HG03066 (cell line): ENCODE measurements at regions not wholly inside any gene's neighbourhood (a gene's known extent, or its start where the extent isn't known, plus 50 kb on each side); places are given as distances from the start of the nearest gene placed in this dataset.
"Not testable (repeated sequence)": the region's sequence is repeated elsewhere in the genome, so short reads cannot be mapped to it uniquely, and the experiment has no call there.

Source experiments
- ATAC-seq: cut with Tn5 transposase; IDR thresholded peaks from one replicate; pipeline ENCODE4 v1.9.1; 2021; ENCODE audit warnings: low read depth; ENCODE audit not compliant: unreplicated experiment

- ATAC-seq: no peak
Observed at GRCh38 chr6:166253778-166254204, 54.4 kb downstream of the PRR18 start.

DNA sequence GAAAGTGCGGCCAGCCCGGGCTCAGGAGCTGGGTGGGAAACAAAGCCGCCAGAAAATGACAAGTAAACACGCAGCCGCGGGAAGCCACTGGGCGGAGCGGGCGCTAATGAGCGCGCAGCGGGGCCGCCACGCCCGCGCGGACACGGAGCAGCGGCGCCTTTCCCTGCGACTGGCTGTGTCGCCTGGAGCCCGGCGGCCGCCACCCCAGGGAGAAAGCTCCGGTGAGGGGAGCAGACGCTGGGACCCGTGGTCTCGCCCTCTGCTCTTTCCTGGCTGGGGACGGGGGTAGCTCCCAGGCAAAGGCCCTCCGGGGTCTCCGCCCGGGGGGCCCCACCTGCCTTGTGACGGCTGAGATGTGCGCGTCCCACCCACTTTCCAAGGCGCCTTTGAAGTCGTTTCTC is 54.9 kb downstream of the PRR18 start:
- no peak for ATAC-seq

DNA sequence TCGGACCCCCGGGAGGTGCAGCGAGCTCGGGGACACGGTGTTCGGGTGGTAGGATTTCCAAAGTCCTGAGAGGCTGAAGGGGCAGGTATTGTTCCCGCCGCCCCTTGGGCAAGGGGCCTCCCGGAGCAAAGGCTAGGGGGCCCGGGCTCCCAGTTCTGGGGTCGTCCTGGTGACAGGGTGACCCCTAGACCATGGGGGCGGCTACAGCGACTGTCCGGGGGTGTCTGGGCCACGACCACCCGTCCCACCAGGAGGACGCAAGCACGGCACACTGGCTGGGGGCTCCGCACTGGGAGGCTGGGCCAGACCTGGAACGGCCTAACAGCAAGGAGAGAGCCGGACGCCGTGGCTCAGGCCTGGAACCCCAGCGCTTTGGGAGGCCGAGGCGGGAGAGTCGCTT is 55.6 kb downstream of the PRR18 start:
- no peak for ATAC-seq

- no peak for ATAC-seq
Observed at GRCh38 chr6:166251655-166252054, 56.5 kb downstream of the PRR18 start.

- no peak for ATAC-seq
Observed at GRCh38 chr6:166251211-166251610, 57.0 kb downstream of the PRR18 start.

DNA sequence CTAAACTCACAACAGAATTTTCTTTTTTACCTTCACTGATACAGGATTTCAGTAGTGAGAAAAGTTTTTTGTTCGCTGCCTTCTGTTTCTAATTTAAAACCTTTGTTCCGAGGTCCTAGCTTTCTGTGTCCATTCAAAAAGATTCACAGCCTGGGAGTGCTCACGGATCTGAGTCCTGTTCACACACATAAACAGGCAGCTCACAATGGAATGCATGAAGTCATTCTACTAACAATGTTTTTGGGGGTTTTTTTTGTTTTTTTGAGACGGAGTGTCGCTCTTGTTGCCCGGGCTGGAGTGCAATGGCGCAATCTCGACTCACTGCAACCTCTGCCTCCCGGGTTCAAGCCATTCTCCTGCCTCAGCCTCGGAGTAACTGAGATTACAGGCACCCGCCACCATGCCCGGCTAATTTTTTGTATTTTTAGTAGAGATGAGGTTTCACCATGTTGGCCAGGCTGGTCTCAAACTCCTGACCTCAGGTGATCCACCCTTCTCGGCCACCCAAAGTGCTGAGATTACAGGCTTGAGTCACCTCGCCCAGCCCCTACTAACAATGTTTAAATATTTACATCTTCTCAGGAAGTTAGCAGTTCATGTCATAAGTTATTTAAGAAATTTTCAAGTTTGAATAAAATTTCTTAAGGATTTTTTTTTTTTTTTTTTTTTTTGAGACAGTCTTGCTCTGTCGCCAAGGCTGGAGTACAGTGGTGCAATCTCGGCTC is 59.0 kb downstream of the PRR18 start:
- ATAC-seq: not testable (repeated sequence)

GRCh38 chr6:166245148-166245547 is 63.0 kb downstream of the PRR18 start:
- no peak for ATAC-seq

DNA sequence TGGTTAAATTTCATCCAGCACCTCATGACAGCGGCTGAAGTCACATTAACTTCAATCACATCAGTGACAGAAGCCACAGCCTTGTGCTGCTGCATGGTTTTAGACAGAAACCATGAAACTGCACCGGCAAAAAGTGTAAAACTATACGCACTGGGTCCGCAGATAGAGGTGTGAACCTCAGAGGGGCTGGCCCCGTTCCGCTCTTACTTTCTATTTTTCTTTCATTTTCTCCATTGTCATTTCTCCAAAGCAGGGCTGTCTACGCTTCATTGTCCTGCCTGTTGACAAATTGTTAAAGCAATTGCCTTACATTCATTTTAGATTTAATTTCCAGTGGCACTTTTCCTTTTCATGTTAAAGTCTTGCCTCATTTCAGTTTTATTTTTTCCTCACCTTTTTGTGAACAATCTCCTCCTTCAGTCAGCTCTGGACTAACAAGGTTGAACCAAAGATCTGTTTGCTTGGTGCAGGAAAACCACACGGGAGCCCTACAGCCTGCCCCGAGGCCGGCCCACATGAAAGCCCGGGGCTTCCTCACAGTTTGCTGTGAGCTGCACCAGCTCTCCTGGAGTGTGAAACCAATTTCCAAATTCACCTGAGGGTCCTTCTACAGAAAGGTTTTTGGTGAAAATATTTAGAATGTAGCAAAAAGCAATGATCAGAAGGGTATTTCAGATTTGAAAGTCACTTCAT is 63.7 kb downstream of the PRR18 start:
- peak; percentile 97 for ATAC-seq

DNA sequence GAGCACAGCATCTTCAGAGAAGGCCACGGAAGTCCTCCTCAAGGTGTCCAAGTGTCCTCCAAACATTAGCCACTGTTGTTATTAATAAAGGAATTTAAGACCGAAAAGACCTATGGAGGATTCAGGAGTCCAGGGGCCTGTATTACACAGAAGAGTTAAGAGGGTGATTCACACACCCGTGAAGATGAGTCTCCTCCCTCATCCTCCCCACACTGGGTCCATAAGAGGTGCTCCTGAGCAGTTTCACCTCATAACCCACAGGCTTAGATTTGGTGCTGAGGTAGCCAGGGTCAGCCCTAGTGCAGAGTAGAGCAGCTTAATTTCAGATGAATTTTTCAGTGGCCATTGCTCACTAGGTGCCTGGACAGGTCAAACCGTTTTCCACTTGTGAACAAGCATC is 65.3 kb downstream of the PRR18 start:
- no peak for ATAC-seq

- no peak for ATAC-seq
Observed at GRCh38 chr6:166241974-166242373, 66.2 kb downstream of the PRR18 start.

DNA sequence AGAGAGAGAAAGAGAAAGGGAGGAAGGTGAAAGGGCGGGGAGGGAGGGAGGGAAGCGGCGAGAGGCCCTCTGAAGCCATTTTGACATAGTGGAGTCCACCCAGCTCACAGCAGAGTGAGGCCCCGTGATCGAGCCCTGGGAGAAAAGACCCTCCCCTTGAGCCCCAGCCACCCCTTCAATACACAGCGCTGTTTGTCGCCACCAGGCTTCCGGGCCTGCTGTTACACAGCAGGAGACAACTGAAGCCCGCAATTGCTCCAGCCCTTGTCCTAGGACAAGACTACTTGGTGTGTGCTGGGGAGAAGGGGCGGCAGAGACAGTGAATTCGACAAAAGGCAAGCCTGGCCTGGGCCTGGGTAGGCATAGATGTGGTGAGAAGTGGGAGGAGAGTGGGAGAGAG is 67.3 kb downstream of the PRR18 start:
- no peak for ATAC-seq

DNA sequence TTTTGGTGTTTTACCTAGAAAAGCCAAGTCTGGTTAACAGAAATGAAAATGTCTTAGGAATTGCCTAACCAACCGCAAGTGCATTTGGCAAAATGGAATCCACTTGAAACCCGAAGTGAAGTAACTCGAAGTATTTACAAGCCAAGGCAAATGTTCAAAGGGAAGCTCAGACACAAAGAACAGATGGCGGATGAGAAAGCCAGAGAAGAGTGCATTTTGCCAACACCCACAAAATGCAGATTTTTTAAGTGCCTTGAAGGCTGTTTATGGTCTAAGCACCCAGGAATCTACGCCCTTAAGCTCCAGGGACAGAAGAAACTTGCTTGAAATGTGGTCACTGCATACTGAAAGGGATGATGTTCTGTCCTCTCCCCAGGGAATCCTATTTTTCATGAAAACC is 70.0 kb upstream of the TBXT start:
- no peak for ATAC-seq

GRCh38 chr6:166236596-166236995 is 68.9 kb upstream of the TBXT start:
- no peak for ATAC-seq

DNA sequence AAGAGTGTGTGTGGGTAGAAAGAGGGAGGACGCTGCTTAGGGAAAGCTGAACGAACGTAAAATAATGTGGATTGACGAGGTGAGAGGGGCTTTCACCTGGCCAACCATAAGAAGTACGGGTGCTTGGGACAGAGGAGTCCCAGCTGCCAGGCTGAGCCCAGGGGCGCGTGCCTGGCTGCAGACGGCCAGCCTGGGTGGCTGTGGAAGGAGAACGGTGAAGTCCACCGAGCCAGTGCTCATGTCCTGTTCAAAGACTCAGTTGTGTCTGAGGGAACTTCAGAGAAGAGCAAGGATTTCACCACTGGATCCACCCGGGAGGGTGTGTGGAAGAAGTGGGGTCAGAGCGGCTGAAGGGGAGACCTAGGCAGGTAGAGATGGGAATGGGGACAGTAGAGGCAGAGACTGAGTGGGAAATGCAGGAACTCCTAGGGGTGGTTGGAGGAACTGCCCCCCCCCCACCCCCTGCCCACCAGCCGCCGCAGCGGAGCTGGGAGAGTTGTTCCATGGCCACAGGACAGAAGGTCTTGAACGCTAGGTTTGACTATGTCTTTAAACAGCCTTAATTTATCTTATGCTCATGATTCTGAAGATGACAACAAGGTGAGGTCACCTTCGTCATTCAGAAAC is 68.1 kb upstream of the TBXT start:
- no peak for ATAC-seq

- ATAC-seq: not testable (repeated sequence)
Observed at GRCh38 chr6:166231181-166231580, 63.5 kb upstream of the TBXT start.

GRCh38 chr6:166228839-166229528 is 61.3 kb upstream of the TBXT start:
- ATAC-seq: no peak

DNA sequence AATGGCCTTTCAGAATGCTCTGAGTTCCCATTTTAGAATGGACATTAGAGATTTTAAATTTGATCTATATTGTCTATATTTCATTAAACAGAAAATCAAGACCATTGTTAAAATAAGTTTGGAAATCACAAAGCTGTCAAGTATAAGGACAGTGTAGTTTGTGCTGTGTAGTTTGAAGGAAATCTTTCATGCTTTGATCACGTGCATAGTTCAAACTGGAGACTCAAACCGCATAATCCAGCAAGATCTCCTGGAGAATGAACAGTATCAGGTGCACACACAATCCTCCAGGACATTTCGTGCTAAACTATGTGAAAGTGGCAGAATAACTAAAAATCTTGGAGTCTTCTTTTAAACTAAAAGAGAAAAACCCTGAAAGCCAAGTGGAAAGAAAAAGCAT is 60.8 kb upstream of the TBXT start:
- ATAC-seq: no peak

DNA sequence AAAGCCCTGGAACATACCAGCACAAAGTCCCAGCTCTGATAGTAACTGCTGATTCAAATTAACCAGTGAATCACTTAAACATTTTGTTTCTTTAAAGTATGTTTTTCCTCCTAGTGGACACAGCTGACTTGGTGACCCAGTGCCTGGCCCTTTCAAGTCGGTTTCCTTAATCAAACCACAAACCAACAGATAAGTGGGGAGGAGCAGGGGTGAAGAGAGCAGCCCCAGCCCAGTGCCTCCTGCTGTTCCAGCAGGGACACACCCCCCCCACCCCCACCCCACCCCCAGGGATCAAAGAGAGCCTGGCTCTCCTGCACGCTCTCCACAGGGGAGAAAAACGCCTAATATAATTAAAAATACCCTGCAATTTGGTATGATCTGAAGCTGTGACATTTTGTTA is 55.4 kb upstream of the TBXT start:
- ATAC-seq: no peak

GRCh38 chr6:166222631-166223030 is 55.0 kb upstream of the TBXT start:
- no peak for ATAC-seq

DNA sequence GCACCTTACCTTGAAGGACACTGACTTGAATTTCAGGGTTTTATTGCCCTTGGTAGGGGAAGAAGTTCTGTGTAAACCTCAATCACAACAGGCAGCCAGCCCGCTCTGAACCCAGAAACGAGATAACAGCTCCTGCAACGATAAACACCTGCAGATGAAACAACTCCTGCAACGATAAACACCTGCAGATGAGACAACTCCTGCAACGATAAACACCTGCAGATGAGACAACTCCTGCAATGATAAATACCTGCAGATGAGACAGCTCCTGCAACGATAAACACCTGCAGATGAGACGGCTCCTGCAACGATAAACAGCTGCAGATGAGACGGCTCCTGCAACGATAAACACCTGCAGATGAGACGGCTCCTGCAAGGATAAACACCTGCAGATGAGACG is 54.0 kb upstream of the TBXT start:
- ATAC-seq: no peak

DNA sequence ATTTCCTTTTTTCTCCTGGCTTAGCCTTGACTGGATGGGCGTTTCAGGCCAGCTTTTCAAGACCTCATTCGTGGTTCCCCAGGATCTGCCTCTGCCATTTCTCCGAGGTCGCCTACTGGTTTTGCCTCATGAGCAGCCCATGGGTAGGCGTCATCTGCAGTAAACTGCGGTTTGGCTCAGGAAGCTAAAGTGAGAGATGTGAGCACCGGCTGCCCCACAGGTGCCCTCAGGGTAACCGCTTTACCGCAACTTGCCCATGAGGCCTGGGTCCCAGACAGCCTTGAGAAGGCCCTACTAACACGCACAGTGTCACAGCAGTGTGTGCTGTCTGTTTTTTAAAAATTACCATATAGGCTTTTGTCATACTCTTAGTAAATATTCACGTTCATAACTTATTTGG is 53.4 kb upstream of the TBXT start:
- no peak for ATAC-seq
